H1 (cell line): ENCODE measurements at regions not wholly inside any gene's neighbourhood (a gene's known extent, or its start where the extent isn't known, plus 50 kb on each side); places are given as distances from the start of the nearest gene placed in this dataset.

Experiments used
- EGR1 ChIP-seq: IDR thresholded peaks from 2 replicates; pipeline ENCODE4 v1.6.1; 2011; ENCODE audit warnings: low read depth, low read length, borderline replicate concordance
- HDAC6 ChIP-seq: IDR thresholded peaks from one replicate; pipeline ENCODE4 v1.7.1; 2012; ENCODE audit warnings: low read depth, mild to moderate bottlenecking, inconsistent platforms, low read length, moderate library complexity

DNA sequence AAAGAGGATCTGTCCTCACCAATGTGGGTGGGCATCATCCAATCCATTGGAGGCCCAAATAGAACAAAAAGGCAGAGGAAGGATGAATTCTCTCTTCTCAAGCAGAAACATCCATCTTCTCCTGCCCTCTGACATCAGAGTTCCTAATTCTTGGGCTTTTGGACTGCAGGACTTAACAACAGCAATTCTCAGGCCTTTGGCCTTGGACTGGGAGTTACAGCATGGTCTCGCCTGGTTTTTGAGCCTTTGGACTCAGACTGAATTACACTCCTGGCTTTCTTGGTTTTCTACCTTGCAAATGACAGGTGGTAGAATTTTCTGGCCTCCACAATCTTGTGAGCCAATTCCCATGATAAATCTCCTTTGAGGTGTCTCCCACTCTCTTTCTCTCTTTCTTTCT, 60.5 kb upstream of the CD180 start (continued):
- no peak for TF ChIP-seq HDAC6
- no peak for TF ChIP-seq EGR1
